GM10847 (cell line): ENCODE measurements at regions not wholly inside any gene's neighbourhood (a gene's known extent, or its start where the extent isn't known, plus 50 kb on each side); places are given as distances from the start of the nearest gene placed in this dataset.

Experiments
- POLR2A ChIP-seq: IDR thresholded peaks from 2 replicates; pipeline ENCODE4 v1.6.1; 2011; ENCODE audit not compliant: insufficient read length; ENCODE audit errors: extremely low read depth

GRCh38 chr17:77332981-77333685, 192.4 kb downstream of the SEC14L1 start:
- TF ChIP-seq POLR2A = no peak

DNA sequence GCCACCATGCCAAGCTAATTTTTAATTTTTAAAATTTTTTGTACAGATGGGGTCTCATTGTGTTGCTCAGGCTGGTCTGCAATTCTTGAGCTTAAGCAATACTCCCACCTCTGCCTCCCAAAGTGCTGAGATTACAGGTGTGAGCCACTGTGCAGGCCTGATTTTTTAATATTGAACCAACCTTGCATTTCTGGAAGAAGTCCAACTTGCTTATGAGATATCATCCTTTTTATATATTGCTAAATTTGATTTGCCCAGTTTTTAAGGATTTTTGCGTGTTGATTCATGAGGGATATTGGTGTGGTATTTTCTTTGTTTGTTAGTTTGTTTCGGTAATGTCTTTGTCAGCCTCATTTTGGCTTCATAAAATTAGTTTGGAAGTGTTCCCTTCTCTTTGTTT, 196.4 kb downstream of the SEC14L1 start:
- no peak for TF ChIP-seq POLR2A

DNA sequence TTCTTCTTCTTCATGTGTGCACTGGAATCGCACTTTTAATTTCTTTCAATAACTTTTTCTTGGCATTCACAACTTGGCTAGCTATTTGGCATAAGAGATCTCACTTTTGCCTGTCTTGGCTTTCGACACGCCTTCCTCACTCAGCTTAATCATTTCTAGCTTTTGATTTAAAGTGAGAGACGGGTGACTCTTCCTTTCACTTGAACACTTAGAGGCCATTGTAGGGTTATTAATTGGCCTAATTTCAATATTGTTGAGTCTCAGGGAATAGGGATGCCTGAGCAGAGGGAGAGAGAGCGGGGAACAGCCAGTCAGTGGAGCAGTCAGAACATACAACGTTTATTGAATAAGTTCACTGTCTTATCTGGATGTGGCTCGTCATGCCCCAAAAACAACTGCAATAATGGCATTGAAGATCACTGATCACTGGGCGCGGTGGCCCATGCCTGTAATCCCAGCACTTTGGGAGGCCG, 200.3 kb downstream of the SEC14L1 start:
- no peak for TF ChIP-seq POLR2A

- no peak for TF ChIP-seq POLR2A
Observed at GRCh38 chr17:77343031-77343800, 202.4 kb downstream of the SEC14L1 start.

- TF ChIP-seq POLR2A = no peak
Observed at GRCh38 chr17:77344038-77344437, 203.3 kb downstream of the SEC14L1 start.

DNA sequence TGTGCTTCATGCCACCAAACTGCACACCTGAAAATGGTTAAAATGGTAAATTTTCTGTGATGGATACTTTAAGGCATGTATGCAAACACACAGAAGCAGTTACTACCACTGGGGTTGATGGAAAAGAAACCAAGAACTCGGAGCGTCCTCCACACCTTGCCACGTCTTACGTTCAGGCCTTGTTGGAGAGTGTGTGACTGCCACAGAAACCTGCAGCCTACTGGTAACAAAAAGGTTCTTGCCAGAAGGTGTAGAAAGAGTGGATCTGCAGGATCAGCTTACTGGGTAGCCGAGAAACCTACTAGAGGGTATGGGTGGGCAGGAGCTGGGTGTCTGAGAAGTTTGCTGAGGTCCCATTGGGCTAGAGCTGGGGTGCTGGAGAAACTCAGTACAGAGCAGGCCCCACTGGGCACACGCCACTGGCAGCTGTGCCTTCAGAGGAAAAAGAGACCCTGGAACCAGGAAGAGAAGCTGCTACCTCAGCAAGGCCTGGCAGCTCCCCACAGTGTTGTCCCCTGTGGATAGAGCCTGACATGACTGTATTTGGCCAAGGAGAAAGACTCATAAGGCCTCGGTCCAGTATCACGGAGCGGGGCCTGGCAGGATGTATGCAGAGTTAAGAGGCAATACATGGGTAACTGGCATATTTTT, 204.6 kb downstream of the SEC14L1 start:
- no peak for TF ChIP-seq POLR2A

GRCh38 chr17:77346765-77347164, 206.0 kb downstream of the SEC14L1 start:
- TF ChIP-seq POLR2A = no peak

- TF ChIP-seq POLR2A = no peak
Observed at GRCh38 chr17:77347544-77347943, 206.8 kb downstream of the SEC14L1 start.

GRCh38 chr17:77349976-77350830, 209.4 kb downstream of the SEC14L1 start:
- TF ChIP-seq POLR2A = no peak

DNA sequence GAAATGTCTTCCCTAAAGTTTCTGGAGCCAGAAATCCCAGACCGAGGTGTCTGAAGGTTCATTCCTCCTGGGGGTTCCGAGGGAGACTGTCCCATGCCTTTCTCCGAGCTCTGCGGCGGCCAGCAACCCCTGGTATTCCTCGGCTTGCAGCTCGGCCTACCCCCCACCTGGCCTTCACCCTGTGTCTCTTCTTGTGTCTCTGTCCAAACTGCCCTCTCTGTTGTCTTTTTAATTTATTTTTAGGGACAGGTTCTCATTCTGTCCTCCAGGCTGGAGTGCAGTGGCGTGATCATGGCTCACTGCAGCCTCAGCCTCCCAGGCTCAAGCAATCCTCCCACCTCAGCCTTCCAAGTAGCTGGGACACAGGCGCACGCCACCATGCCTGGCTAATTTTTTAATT, 211.7 kb downstream of the SEC14L1 start:
- TF ChIP-seq POLR2A = no peak

DNA sequence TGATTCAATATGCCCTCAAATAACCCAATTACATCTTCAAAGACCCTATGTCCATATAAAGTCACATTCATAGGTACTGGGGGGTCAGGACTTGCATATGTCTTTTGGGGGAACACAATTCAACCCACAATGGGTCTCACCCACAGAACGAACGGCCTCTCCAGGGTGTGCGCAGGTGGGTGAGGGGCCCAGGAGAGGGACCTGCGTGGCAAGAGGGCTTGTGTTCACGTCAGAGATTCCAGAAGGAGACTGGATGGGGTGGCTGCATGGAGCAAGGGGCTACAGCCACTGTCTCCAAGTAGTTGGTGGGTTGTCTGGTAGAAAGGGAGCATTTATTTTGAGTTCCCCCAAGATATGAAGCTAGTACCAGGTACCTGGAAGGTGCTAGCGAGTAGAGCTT, 212.2 kb downstream of the SEC14L1 start:
- no peak for TF ChIP-seq POLR2A

DNA sequence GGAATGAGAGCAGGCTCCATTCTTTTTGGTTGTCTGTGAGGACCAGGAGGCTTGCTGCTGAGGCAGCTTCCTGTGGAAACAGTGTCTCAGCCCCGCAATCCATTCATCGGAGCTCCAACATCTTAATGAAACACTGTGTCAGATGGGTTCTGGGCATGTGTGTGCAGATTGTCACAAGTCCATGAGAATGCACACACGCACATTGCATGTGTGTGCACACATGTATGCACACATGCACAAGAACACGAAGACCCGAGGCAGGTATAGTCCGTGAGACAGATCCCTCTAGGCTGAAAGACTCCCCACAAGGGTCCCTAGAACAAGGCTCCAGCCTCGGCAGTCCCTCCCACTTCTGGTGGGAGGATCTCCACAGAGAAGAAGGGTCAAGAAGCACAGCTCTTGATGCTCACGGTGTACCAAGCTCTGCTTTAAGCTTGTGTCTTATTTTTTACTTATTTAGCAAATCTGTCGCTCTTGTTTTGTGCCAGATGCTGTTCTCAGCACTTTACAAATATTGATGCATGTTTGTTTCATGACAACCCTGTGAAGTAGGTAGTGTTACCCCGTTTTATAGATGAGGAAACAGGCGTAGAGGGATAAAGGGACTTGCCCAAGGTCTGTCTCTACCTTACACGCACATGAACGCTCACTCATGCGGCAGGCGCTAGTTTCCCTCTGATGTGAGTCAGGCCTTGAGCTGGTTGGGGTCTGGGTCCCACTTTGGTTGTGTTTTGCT, 213.1 kb downstream of the SEC14L1 start:
- TF ChIP-seq POLR2A = no peak

- TF ChIP-seq POLR2A = no peak
Observed at GRCh38 chr17:77354420-77354669, 213.6 kb downstream of the SEC14L1 start.

DNA sequence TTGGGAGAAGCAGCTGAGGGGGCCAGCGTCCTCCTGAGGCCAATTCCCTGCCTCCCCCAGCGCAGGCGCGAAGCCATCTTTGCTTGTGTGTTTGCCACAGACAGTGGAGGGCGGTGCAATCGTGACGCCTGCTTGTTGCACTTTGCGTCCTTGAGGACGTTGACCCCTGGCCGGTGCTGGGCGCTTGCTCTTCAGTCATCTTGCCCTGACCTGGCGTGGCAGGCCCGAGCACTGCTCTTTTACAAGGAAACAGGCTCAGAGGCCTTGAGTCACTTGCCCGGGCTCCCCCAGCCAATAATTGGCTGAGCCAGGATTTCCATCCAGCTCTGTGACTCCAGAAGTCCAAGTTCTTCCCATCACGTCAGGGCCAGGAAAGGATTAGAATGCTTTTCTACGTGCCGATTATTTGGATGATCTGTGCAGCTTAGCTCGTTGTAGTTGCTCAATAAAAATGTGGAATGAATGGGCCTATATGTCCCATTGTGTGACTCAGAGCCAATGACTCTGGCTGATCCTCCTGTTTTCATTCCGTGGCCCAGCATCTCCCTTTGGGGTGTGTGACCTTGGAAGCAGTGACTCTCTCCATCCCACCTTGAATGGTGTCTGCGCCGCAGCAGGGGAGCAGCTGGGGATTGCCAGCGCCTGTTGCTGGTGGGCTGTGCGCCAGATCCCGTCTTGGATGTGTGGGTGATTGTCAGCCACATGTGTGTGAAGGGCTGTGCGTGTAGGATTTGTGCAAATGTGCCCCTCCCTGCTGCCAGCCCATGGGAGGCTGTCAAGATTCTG, 214.1 kb downstream of the SEC14L1 start:
- TF ChIP-seq POLR2A = no peak
